Gastroesophageal sphincter (tissue), 4 donors: ENCODE measurements at regions not wholly inside any gene's neighbourhood (a gene's known extent, or its start where the extent isn't known, plus 50 kb on each side); places are given as distances from the start of the nearest gene placed in this dataset.

Source experiments
- ATAC-seq: fragments of 150-250 bp; one replicate; pipeline ENCODE4 v1.9.1; 2016; ENCODE audit warnings: mild to moderate bottlenecking, moderate library complexity
- H3K27ac ChIP-seq, 4 donors: fragments of 200-600 bp; sonication (generic) in 3 of 4; 1 replicate in 3 of 4; 2 replicates in 1 of 4; pipeline ENCODE4 v1.5.1; 2016 to 2019
- H3K27me3 ChIP-seq: fragments of 200-600 bp; sonication (generic); one replicate; pipeline ENCODE4 v1.5.1; 2019
- H3K36me3 ChIP-seq, 2 donors: fragments of 200-600 bp; sonication (generic); one replicate each; pipeline ENCODE4 v1.5.1; 2019; ENCODE audit warnings: control low read depth in 1 of 2
- H3K4me1 ChIP-seq, 3 donors: fragments of 200-600 bp; sonication (generic); 1 replicate in 2 of 3; 2 replicates in 1 of 3; pipeline ENCODE4 v1.5.1; 2016 to 2019; ENCODE audit warnings: control low read depth in 2 of 3
- H3K4me3 ChIP-seq, 2 donors: fragments of 200-600 bp; sonication (generic); one replicate each; pipeline ENCODE4 v1.5.1; 2019; ENCODE audit warnings: mild to moderate bottlenecking in 1 of 2, moderate library complexity in 1 of 2
- H3K9me3 ChIP-seq, 3 donors: fragments of 200-600 bp; sonication (generic); one replicate each; pipeline ENCODE4 v1.5.1; 2017 to 2019; ENCODE audit warnings: control low read depth in 2 of 3
- EP300 ChIP-seq: sonication (generic); formaldehyde crosslinking; IDR thresholded peaks from one replicate; pipeline ENCODE4 v1.6.1; 2017; ENCODE audit warnings: antibody characterized with exemption, mild to moderate bottlenecking
- POLR2A ChIP-seq, 2 donors: fragments of 450-650 bp; IDR thresholded peaks; one replicate each; pipeline ENCODE4 v1.6.1; 2017; ENCODE audit warnings: antibody characterized with exemption in 2 of 2, mild to moderate bottlenecking in 2 of 2, moderate library complexity in 1 of 2
- POLR2AphosphoS5 ChIP-seq: sonication (generic); formaldehyde crosslinking; IDR thresholded peaks from one replicate; pipeline ENCODE4 v1.6.1; 2017; ENCODE audit warnings: antibody characterized with exemption
- WGBS, 2 donors: methylation state at CpG; one replicate each; pipeline ENCODE4 v1.1.5; 2018; ENCODE audit warnings: low coverage in 1 of 2; 5-methylcytosine and 5-hydroxymethylcytosine counted together
- TF ChIP-seq, protein P1 (sequence below), 4 experiments: fragments of 200-600 bp in 2 of 4; fragments of 450-650 bp in 2 of 4; sonication (generic) in 1 of 4; IDR thresholded peaks; one replicate each; pipeline ENCODE4 v1.5.1; 2017 to 2019; ENCODE audit warnings: antibody characterized with exemption in 4 of 4, mild to moderate bottlenecking in 2 of 4, moderate library complexity in 2 of 4

DNA sequence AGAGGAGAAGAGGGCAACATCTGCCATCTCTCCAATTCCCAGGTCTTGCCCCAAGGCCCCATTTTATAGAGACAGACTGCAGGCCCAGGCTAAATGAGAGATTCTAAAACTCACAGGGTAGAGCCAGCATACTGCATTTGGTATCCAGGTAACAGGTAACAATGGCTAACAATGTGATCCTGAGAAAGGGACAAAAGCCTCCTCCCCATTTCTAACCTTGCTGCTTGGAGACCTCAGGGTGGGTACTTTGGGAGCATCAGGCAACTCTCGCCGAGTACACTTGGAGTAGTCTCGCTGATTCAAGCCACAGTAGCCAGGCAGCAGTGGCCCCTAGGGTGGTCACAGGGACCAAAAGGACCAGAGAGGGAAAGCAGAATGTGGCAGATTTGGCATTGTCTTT, 162.6 kb upstream of the PLEKHA5 start:
- H3K27me3 ChIP-seq, result no peaks in the 10 kb centered on the region
- no peak overlapping the region for H3K27ac ChIP-seq
- TF ChIP-seq, protein P1, sequence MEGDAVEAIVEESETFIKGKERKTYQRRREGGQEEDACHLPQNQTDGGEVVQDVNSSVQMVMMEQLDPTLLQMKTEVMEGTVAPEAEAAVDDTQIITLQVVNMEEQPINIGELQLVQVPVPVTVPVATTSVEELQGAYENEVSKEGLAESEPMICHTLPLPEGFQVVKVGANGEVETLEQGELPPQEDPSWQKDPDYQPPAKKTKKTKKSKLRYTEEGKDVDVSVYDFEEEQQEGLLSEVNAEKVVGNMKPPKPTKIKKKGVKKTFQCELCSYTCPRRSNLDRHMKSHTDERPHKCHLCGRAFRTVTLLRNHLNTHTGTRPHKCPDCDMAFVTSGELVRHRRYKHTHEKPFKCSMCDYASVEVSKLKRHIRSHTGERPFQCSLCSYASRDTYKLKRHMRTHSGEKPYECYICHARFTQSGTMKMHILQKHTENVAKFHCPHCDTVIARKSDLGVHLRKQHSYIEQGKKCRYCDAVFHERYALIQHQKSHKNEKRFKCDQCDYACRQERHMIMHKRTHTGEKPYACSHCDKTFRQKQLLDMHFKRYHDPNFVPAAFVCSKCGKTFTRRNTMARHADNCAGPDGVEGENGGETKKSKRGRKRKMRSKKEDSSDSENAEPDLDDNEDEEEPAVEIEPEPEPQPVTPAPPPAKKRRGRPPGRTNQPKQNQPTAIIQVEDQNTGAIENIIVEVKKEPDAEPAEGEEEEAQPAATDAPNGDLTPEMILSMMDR (IDR thresholded peaks at IDR 0.05), result no peak
- TF ChIP-seq EP300 (no peak), POLR2A (IDR thresholded peaks at IDR 0.05) (no peak), POLR2AphosphoS5 (no peak)
- H3K9me3 ChIP-seq, result no peaks in the 10 kb centered on the region
- WGBS, 2 donors, result 100% methylated on average over 3 of the region's 3 CpGs; no CpG with 5 or more reads in 1 of the 2 donors
- H3K4me1 ChIP-seq, result peaks cover 0 to 5% (median 0%) of the 10 kb centered on the region in 3 donors
- no peaks in the 10 kb centered on the region for H3K36me3 ChIP-seq
- no peak overlapping the region for H3K4me3 ChIP-seq
- ATAC-seq, result no peak

DNA sequence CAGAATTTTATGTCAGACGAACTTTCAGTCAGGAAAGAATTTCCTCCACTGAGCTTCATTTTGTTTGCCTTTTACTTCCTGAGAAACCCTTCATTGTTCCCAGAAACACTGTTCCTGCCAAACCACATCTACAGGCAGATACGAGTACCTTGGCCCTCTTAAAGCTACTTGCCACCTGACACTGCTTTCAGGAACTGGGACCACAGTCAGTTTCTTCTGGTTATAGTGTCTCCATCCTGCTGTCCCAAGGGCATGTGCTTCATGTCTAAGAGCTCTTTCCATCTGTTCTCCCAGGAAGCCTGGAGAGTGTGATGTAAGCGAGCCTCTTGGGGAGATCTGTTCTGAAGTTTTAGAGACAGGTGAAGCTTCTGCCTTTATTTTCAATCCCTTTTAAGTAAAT, 161.7 kb upstream of the PLEKHA5 start:
- Histone ChIP-seq H3K27ac (no peak overlapping the region), H3K4me1 (peaks cover 0 to 5% (median 0%) of the 10 kb centered on the region in 3 donors), H3K27me3 (no peaks in the 10 kb centered on the region), H3K36me3 (no peaks in the 10 kb centered on the region), H3K4me3 (no peak overlapping the region), H3K9me3 (no peaks in the 10 kb centered on the region)
- 22 to 67% methylated on average over 2 to 3 of the region's 3 CpGs for WGBS, 2 donors
- TF ChIP-seq POLR2AphosphoS5, result no peak
- TF ChIP-seq POLR2A (IDR thresholded peaks at IDR 0.05), result no peak
- TF ChIP-seq, protein P1 (IDR thresholded peaks at IDR 0.05), result no peak
- TF ChIP-seq EP300, result no peak
- no peak for ATAC-seq

DNA sequence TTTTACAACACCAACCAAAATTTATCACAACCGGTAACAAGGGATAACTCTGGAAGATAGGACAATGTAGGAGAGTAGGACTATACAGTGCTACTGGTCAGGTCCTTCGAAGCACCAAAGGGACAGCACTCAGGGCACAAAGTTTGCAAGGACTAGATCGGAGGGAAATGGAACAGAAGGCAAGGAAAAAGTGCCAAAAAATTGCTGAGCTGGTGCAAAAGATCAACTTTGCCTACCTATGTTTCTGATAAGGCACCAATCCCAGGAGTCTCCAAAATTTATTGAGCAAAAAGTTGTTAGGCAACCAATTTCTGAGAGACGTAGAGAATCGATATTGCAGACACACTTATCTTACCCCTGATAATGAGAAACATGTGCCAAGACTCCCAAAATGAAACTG, 160.0 kb upstream of the PLEKHA5 start:
- Histone ChIP-seq H3K4me3 (no peak overlapping the region), H3K9me3 (no peaks in the 10 kb centered on the region), H3K36me3 (no peaks in the 10 kb centered on the region), H3K27me3 (no peaks in the 10 kb centered on the region), H3K4me1 (peaks cover 0 to 5% (median 0%) of the 10 kb centered on the region in 3 donors), H3K27ac (no peak overlapping the region)
- 83 to 96% methylated on average over 4 of the region's 5 CpGs for whole genome bisulfite sequencing, 2 donors
- ATAC-seq, result no peak
- TF ChIP-seq POLR2A (IDR thresholded peaks at IDR 0.05) (no peak), EP300 (no peak), POLR2AphosphoS5 (no peak)
- TF ChIP-seq, protein P1 (IDR thresholded peaks at IDR 0.05), result no peak

DNA sequence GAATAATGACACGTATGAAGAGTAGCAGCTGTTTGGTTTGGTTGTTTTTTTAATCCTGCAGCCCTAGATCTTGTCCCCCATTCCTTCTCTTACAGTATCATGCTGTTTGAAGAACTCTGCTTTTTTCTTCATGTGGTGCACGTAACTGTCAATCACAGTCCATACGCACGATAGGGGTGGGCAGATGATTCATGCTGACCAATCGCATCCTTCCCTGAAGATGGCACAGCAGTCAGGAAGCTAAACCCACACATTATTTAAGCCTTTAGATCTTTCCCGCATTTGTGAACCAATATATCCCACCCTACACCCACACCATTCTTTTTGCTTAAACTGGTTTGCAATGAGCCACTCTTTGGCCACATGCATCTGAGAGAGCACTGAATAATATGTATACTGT, 158.9 kb upstream of the PLEKHA5 start:
- 77 to 91% methylated on average over 6 of the region's 6 CpGs for WGBS, 2 donors
- H3K27me3 ChIP-seq, result no peaks in the 10 kb centered on the region
- peaks cover 0 to 5% (median 0%) of the 10 kb centered on the region in 3 donors for H3K4me1 ChIP-seq
- no peak for ATAC-seq
- TF ChIP-seq EP300 (no peak), POLR2A (IDR thresholded peaks at IDR 0.05) (no peak), POLR2AphosphoS5 (no peak)
- TF ChIP-seq, protein P1 (IDR thresholded peaks at IDR 0.05), result no peak
- no peak overlapping the region for H3K27ac ChIP-seq
- H3K36me3 ChIP-seq, result no peaks in the 10 kb centered on the region
- H3K9me3 ChIP-seq, result peaks cover 0 to under 1% (median 0%) of the 10 kb centered on the region in 3 donors
- no peak overlapping the region for H3K4me3 ChIP-seq

DNA sequence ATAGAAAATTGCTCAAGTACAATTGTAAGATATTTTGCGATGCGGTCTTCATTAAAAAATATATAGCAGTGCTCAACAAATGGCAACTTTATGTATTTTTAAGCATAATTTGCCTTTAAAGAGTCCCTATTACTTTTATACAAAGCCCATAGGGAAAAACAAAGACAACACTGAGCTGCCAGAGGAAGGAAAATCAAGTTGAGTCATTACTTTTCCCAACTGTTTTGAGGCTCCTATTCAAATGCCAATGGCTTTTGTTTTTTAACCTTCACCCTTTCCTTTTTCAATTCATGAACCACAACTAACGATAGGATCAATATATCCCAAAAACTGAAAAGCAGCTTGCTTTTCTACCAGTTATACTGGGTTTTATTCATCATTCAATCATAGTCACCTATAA, 157.6 kb upstream of the PLEKHA5 start:
- TF ChIP-seq POLR2AphosphoS5 (no peak), POLR2A (IDR thresholded peaks at IDR 0.05) (no peak), EP300 (no peak)
- TF ChIP-seq, protein P1 (IDR thresholded peaks at IDR 0.05), result no peak
- H3K27ac ChIP-seq, result no peak overlapping the region
- H3K4me3 ChIP-seq, result no peak overlapping the region
- no peaks in the 10 kb centered on the region for H3K27me3 ChIP-seq
- WGBS, 2 donors, result 90 to 94% methylated on average over 3 of the region's 3 CpGs
- H3K36me3 ChIP-seq, result no peaks in the 10 kb centered on the region
- peaks cover 0 to 5% (median 0%) of the 10 kb centered on the region in 3 donors for H3K4me1 ChIP-seq
- H3K9me3 ChIP-seq, result peaks cover 0 to 10% (median 0%) of the 10 kb centered on the region in 3 donors
- ATAC-seq, result no peak
